ENCODE measurements at regions not wholly inside any gene's neighbourhood (a gene's known extent, or its start where the extent isn't known, plus 50 kb on each side); places are given as distances from the start of the nearest gene placed in this dataset.

DNA sequence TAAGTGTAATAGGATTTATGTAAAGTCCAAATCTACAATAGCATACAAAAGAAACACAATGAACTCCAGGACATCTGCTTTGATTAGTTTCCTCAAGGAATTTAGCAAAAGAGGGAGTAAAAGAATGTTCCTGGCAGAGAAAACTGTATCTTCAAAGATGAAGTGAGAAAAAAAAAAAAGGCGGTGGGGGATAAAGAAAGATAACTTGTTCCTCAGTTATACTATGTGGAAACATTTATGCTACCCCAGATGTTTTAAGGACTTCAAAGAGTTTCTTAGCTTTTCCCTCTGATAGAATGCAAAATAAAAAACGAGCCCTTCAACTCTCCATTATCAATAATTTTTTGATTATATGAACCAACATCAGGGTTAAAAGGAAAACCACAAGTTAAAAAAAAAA, 908.9 kb upstream of the ADGRL2 start:
- Mint-ChIP-seq H3K4me1 (ENCODE audit: low read depth) (no peaks in the 10 kb centered on the region), H3K36me3 (ENCODE audit: insufficient read depth in 2 of 2) (no peaks in the 10 kb centered on the region), H3K27ac (no peak overlapping the region), H3K9me3 (peaks cover 1% of the 10 kb centered on the region in 2 donors), H3K4me3 (no peak overlapping the region), H3K27me3 (ENCODE audit: low read depth) (no peaks in the 10 kb centered on the region)
- no peak for ATAC-seq (replicated peaks in 1 of 2)
- no peak for DNase-seq

DNA sequence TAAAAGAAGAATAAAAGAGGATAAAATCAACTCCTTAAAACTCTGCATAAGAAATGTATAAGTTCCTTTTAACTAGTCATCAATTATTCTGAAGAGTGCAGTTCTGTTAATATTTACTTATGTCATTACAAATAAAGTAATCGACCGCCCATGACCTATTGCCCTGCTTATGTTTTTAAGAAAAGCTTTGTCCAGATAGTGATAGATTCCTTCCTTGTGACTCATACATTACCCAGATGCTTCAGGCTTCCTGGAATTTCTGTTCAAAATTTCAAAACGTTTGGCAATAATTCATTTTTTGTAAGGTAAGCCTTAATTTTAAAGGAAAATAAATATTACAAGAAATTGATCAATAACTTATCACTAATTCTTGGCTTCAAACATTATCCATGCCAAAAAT, 918.2 kb upstream of the ADGRL2 start:
- no peak for DNase-seq
- H3K9me3 Mint-ChIP-seq, result peaks cover 2 to 8% of the 10 kb centered on the region in 2 donors
- H3K4me3 Mint-ChIP-seq, result no peak overlapping the region
- ATAC-seq (replicated peaks in 1 of 2), result no peak
- no peaks in the 10 kb centered on the region for H3K36me3 Mint-ChIP-seq (ENCODE audit: insufficient read depth in 2 of 2)
- H3K4me1 Mint-ChIP-seq (ENCODE audit: low read depth), result no peaks in the 10 kb centered on the region
- H3K27me3 Mint-ChIP-seq (ENCODE audit: low read depth), result no peaks in the 10 kb centered on the region
- H3K27ac Mint-ChIP-seq, result no peak overlapping the region

DNA sequence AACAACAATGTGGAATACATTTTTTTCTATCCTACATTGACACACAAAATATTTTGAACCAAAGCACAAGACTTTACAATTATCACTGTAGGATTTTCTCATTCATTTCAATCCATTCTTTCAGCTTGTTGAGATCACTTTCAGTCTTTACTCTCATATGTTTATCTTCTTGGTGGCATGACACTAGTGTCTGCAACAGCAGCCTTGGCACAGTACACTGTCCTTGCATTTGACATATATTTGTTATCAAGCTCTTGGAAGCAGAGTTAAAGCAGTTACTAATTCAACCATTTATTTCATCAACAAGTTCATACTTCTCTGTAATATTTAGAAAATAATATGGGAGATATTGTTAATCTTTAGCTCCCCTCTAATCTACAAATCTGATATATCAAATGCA, 922.4 kb upstream of the ADGRL2 start:
- peaks cover 2 to 8% of the 10 kb centered on the region in 2 donors for H3K9me3 Mint-ChIP-seq
- ATAC-seq (replicated peaks in 1 of 2) (no peak), DNase-seq (no peak)

DNA sequence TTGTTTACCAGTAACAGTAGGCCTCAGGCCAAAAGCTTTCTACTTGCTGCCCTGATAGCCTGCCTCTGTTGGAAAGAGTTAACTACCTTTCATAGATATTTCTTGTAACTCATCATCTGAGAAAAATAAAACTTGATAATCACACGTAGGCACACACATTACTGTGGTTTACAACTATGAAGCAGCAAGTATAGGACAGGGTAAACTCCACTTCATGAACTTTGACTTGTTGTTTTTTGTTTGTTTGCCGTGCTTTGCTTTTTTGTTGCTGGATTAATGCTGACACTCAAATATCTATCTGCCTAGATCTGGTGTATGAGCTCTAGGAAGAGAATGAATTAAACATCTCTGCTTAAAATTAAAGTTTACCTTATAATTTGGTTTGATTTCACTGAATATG, 924.7 kb upstream of the ADGRL2 start:
- no peak for ATAC-seq (replicated peaks in 1 of 2)
- Mint-ChIP-seq H3K4me1 (ENCODE audit: low read depth) (no peaks in the 10 kb centered on the region), H3K27ac (no peak overlapping the region), H3K27me3 (ENCODE audit: low read depth) (no peaks in the 10 kb centered on the region), H3K9me3 (peaks cover 2 to 5% of the 10 kb centered on the region in 2 donors), H3K4me3 (no peak overlapping the region), H3K36me3 (ENCODE audit: insufficient read depth in 2 of 2) (no peaks in the 10 kb centered on the region)
- DNase-seq, result no peak

More for the DNA sequence above, 922.4 kb upstream of the ADGRL2 start:
- no peaks in the 10 kb centered on the region for H3K36me3 Mint-ChIP-seq (ENCODE audit: insufficient read depth in 2 of 2)
- H3K27me3 Mint-ChIP-seq (ENCODE audit: low read depth), result no peaks in the 10 kb centered on the region
- H3K4me1 Mint-ChIP-seq (ENCODE audit: low read depth), result no peaks in the 10 kb centered on the region
- no peak overlapping the region for H3K4me3 Mint-ChIP-seq
- no peak overlapping the region for H3K27ac Mint-ChIP-seq

GRCh38 chr1:80869299-80869698, 931.4 kb upstream of the ADGRL2 start:
- Mint-ChIP-seq H3K9me3 (peaks cover 0 to 2% of the 10 kb centered on the region in 2 donors), H3K27me3 (ENCODE audit: low read depth) (no peaks in the 10 kb centered on the region), H3K4me1 (ENCODE audit: low read depth) (no peaks in the 10 kb centered on the region), H3K36me3 (ENCODE audit: insufficient read depth in 2 of 2) (no peaks in the 10 kb centered on the region), H3K4me3 (no peak overlapping the region), H3K27ac (no peak overlapping the region)
- DNase-seq, result no peak
- ATAC-seq (replicated peaks in 1 of 2), result no peak

DNA sequence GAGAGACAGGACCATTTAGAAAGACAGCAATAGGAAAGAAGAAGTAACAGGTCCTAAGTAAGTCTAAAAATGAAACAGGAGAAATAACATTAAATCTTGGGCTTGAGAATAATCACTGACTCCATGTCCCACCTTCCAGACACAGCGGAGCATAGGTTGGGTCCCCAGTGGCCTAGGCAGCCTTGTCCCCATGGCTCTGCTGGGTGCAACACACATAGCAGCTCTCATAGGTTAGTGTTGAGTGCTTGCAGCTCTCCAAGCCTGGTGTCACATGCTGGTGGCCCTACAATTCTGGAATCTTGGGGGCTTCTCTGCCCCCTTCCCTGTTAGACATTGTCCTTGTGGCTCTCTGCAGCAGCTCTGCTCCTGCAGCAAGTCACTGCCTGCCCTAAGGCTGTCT, 952.8 kb upstream of the ADGRL2 start:
- Mint-ChIP-seq H3K4me3 (no peak overlapping the region), H3K27ac (no peak overlapping the region), H3K27me3 (ENCODE audit: low read depth) (no peaks in the 10 kb centered on the region), H3K9me3 (peaks cover 7 to 12% of the 10 kb centered on the region in 2 donors), H3K4me1 (ENCODE audit: low read depth) (no peaks in the 10 kb centered on the region), H3K36me3 (ENCODE audit: insufficient read depth in 2 of 2) (peaks cover 0 to 2% of the 10 kb centered on the region in 2 donors)
- DNase-seq (no peak), ATAC-seq (replicated peaks in 1 of 2) (no peak)

- H3K27ac Mint-ChIP-seq, result no peak overlapping the region
- no peak overlapping the region for H3K4me3 Mint-ChIP-seq
- H3K9me3 Mint-ChIP-seq, result peaks cover 6 to 10% of the 10 kb centered on the region in 2 donors
- ATAC-seq (replicated peaks in 1 of 2), result no peak
- no peaks in the 10 kb centered on the region for H3K4me1 Mint-ChIP-seq (ENCODE audit: low read depth)
- no peaks in the 10 kb centered on the region for H3K27me3 Mint-ChIP-seq (ENCODE audit: low read depth)
- peaks cover 0 to 2% of the 10 kb centered on the region in 2 donors for H3K36me3 Mint-ChIP-seq (ENCODE audit: insufficient read depth in 2 of 2)
- no peak for DNase-seq
These were observed 953.8 kb upstream of the ADGRL2 start for GRCh38 chr1:80846966-80847365.

DNA sequence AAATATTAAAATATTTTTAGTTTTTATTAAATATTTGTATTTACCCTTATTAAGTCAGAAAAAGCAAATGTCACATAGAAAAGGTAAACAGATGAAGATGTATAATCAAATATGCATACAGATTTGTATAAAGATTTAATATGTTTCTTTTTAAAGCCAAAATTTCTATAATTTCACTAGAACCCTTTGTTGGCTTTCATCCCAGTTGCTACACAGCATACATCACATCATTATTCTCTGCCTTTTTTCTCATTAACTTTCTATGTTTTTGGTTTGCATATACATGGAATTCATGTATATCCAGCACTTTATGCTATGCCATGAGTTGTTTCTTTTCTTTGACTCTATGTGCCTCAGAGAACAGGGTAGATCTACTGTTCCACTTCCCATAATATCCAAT, 957.9 kb upstream of the ADGRL2 start:
- ATAC-seq (replicated peaks in 1 of 2) (no peak), DNase-seq (no peak)
- peaks cover 0 to 2% of the 10 kb centered on the region in 2 donors for H3K36me3 Mint-ChIP-seq (ENCODE audit: insufficient read depth in 2 of 2)
- no peak overlapping the region for H3K4me3 Mint-ChIP-seq
- no peaks in the 10 kb centered on the region for H3K4me1 Mint-ChIP-seq (ENCODE audit: low read depth)
- H3K27me3 Mint-ChIP-seq (ENCODE audit: low read depth), result no peaks in the 10 kb centered on the region
- H3K9me3 Mint-ChIP-seq, result peaks cover 14 to 15% of the 10 kb centered on the region in 2 donors
- no peak overlapping the region for H3K27ac Mint-ChIP-seq

DNA sequence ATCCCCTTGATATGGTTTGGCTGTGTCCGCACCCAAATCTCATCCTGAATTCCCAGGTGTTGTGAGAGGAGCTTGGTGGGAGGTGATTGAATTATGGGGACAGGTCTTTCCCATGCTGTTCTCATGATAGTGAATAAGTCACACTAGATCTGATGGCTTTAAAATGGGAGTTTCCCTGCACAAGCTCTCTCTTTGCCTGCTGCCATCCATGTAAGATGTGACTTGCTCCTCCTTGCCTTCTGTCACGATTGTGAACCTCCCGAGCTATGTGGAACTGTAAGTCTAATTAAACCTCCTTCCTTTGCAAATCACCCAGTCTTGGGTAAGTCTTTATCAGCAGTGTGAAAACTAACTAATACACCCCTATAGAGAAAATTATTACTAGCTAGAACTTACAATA, 959.5 kb upstream of the ADGRL2 start:
- H3K4me3 Mint-ChIP-seq, result no peak overlapping the region
- H3K9me3 Mint-ChIP-seq, result peaks cover 14% of the 10 kb centered on the region in 2 donors
- H3K27me3 Mint-ChIP-seq (ENCODE audit: low read depth), result no peaks in the 10 kb centered on the region
- ATAC-seq (replicated peaks in 1 of 2), result no peak
- H3K36me3 Mint-ChIP-seq (ENCODE audit: insufficient read depth in 2 of 2), result peaks cover 0 to 2% of the 10 kb centered on the region in 2 donors
- no peak overlapping the region for H3K27ac Mint-ChIP-seq
- DNase-seq, result no peak
- no peaks in the 10 kb centered on the region for H3K4me1 Mint-ChIP-seq (ENCODE audit: low read depth)

DNA sequence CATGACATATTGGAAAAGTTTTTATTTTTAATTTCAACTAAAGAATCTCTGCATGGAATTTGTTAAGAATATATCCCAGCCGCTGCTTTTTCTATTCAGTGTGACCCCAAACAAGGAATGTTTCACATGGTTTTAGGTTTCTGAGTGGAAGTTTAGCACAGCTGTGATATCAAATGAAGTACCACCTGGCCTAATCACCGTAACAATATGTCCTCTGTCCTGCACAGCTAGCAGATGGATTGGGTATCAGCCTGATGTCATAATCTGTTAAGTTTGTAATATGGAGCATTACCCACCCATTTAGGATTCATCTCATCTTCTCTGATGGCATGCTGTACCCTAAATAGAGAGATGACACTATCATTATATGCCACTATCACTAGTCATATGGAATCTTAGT, 963.7 kb upstream of the ADGRL2 start:
- H3K36me3 Mint-ChIP-seq (ENCODE audit: insufficient read depth in 2 of 2), result peaks cover 0 to 2% of the 10 kb centered on the region in 2 donors
- ATAC-seq (replicated peaks in 1 of 2), result no peak
- DNase-seq, result no peak

GRCh38 chr1:80836505-80836904, 964.2 kb upstream of the ADGRL2 start:
- Mint-ChIP-seq H3K4me1 (ENCODE audit: low read depth) (no peaks in the 10 kb centered on the region), H3K9me3 (peaks cover 7 to 10% of the 10 kb centered on the region in 2 donors), H3K4me3 (no peak overlapping the region), H3K36me3 (ENCODE audit: insufficient read depth in 2 of 2) (peaks cover 0 to 2% of the 10 kb centered on the region in 2 donors), H3K27ac (no peak overlapping the region), H3K27me3 (ENCODE audit: low read depth) (no peaks in the 10 kb centered on the region)
- no peak for DNase-seq
- no peak for ATAC-seq (replicated peaks in 1 of 2)

More for the DNA sequence above, 963.7 kb upstream of the ADGRL2 start:
- no peak overlapping the region for H3K4me3 Mint-ChIP-seq
- no peaks in the 10 kb centered on the region for H3K27me3 Mint-ChIP-seq (ENCODE audit: low read depth)
- no peak overlapping the region for H3K27ac Mint-ChIP-seq
- H3K4me1 Mint-ChIP-seq (ENCODE audit: low read depth), result no peaks in the 10 kb centered on the region
- peaks cover 10 to 11% of the 10 kb centered on the region in 2 donors for H3K9me3 Mint-ChIP-seq

DNA sequence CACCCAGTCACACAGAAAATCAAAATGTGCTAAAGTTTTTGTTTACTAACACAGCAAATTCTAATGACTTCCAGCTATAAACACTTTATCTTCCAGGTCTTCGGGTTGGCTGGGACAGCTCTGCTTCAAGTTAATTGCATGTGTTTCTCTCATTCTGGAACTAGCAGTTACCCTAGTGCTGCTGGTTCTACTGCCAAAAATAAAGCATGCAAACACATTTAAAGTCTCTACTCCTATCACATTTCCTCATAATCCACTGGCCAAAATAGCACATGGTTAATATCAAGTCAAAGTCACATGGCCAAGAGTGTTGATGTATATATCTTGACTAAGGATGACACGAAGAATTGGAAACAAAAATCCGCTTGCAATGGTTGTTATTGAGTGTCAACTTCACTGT, 973.1 kb upstream of the ADGRL2 start:
- Mint-ChIP-seq H3K9me3 (peaks cover 4% of the 10 kb centered on the region in 2 donors), H3K36me3 (ENCODE audit: insufficient read depth in 2 of 2) (peaks cover 0 to 2% of the 10 kb centered on the region in 2 donors), H3K27ac (no peak overlapping the region), H3K27me3 (ENCODE audit: low read depth) (no peaks in the 10 kb centered on the region), H3K4me1 (ENCODE audit: low read depth) (no peaks in the 10 kb centered on the region), H3K4me3 (no peak overlapping the region)
- DNase-seq (no peak), ATAC-seq (replicated peaks in 1 of 2) (no peak)

DNA sequence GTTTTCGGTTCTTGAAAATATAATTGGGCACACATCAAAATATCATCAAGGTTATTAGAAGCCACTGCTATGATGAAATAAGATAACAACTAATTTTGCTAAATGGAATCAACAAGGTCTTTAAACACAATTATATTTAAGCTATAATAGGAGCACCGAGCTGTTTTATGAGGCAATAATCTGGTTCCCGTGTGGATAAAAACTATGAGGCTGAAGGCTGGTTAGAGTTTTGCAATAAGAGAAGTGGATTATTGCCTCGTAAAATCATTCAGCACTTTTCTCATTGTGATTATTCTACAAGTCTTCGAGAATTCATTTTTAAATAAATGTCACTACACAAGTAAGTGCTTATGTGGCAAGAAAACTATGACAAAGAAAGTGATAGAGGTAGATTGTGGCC, 975.7 kb upstream of the ADGRL2 start:
- Mint-ChIP-seq H3K27me3 (ENCODE audit: low read depth) (no peaks in the 10 kb centered on the region), H3K9me3 (peaks cover 4% of the 10 kb centered on the region in 2 donors), H3K4me1 (ENCODE audit: low read depth) (no peaks in the 10 kb centered on the region), H3K4me3 (no peak overlapping the region), H3K36me3 (ENCODE audit: insufficient read depth in 2 of 2) (peaks cover 0 to 2% of the 10 kb centered on the region in 2 donors), H3K27ac (no peak overlapping the region)
- DNase-seq (no peak), ATAC-seq (replicated peaks in 1 of 2) (no peak)

GRCh38 chr1:80818211-80818610, 982.5 kb upstream of the ADGRL2 start:
- H3K36me3 Mint-ChIP-seq (ENCODE audit: insufficient read depth in 2 of 2), result no peaks in the 10 kb centered on the region
- H3K4me1 Mint-ChIP-seq (ENCODE audit: low read depth), result no peaks in the 10 kb centered on the region

More at GRCh38 chr1:80818211-80818610, 982.5 kb upstream of the ADGRL2 start:
- no peak for DNase-seq
- no peak for ATAC-seq (replicated peaks in 1 of 2)
- Mint-ChIP-seq H3K27me3 (ENCODE audit: low read depth) (no peaks in the 10 kb centered on the region), H3K27ac (no peak overlapping the region), H3K9me3 (peaks cover 0 to 4% of the 10 kb centered on the region in 2 donors), H3K4me3 (no peak overlapping the region)

All from activated T-cell treated with anti-CD3 and anti-CD28 coated beads, Interleukin-2, amount 50 U/mL, for 72 hours (primary cell).